Testis (tissue), 2 donors: ENCODE measurements at regions not wholly inside any gene's neighbourhood (a gene's known extent, or its start where the extent isn't known, plus 50 kb on each side); places are given as distances from the start of the nearest gene placed in this dataset.

Experiments used
- DNase-seq: peaks from one replicate; pipeline ENCODE4 v3.0.0-alpha.2; 2019
- H3K27ac ChIP-seq, 2 donors: fragments of 200-600 bp; sonication (generic); one replicate each; pipeline ENCODE4 v1.5.1; 2019
- H3K27me3 ChIP-seq: fragments of 200-600 bp; sonication (generic); one replicate; pipeline ENCODE4 v1.5.1; 2019
- H3K36me3 ChIP-seq: fragments of 200-600 bp; sonication (generic); one replicate; pipeline ENCODE4 v1.5.1; 2017; ENCODE audit warnings: low read depth; ENCODE audit errors: missing control alignments
- H3K4me1 ChIP-seq: fragments of 200-600 bp; sonication (generic); one replicate; pipeline ENCODE4 v1.5.1; 2019
- H3K4me3 ChIP-seq, 2 donors: fragments of 200-600 bp; sonication (generic); one replicate each; pipeline ENCODE4 v1.5.1; 2017 to 2019
- H3K9me3 ChIP-seq: fragments of 200-600 bp; sonication (generic); one replicate; pipeline ENCODE4 v1.5.1; 2017
- POLR2A ChIP-seq: fragments of 450-650 bp; IDR thresholded peaks from one replicate; pipeline ENCODE4 v1.6.1; 2017; ENCODE audit warnings: antibody characterized with exemption, mild to moderate bottlenecking, moderate library complexity
- WGBS, 2 donors: methylation state at CpG; one replicate each; pipeline ENCODE4 v1.1.5; 2018; 5-methylcytosine and 5-hydroxymethylcytosine counted together
- intact Hi-C: fragments of 100-400 bp; cut with DNase I; formaldehyde crosslinking; loops from one replicate; pipeline ENCODE4 v1.15.1; 2023; ENCODE audit warnings: low total_unique reads
- TF ChIP-seq, protein P1 (sequence below), 3 experiments: fragments of 450-650 bp in 2 of 3; fragments of 200-600 bp in 1 of 3; sonication (generic) in 1 of 3; IDR thresholded peaks; one replicate each; pipeline ENCODE4 v1.5.1; 2016 to 2019; ENCODE audit warnings: antibody characterized with exemption in 3 of 3, mild to moderate bottlenecking in 2 of 3, moderate library complexity in 1 of 3

DNA sequence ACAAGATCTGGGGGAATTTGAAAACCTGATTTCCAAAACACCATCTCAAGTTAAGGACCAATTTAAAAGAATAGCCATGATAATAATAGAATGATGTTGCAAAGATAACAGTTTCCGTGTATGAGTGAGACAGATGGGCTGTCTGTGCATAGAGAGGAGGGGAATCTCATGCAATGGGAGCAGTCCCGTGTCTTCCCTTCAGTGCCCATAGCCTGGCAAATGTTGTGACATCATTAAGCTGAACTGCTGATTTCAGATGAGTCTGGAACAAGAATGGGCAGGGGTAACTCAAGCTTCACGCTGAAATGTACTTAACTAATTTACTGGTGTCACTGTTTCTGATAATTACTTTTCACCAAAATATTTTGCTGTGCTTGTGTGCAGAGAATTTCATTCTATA lies 454.0 kb downstream of the FOXG1 start:
- intact Hi-C loops = loop anchor here (10.0 kb wide), 1 partner anchor 456 kb away; the partner anchor contains the start of gene FOXG1
- Histone ChIP-seq H3K4me3 (no peak overlapping the region), H3K36me3 (no peaks in the 10 kb centered on the region), H3K27ac (no peak overlapping the region), H3K9me3 (no peaks in the 10 kb centered on the region), H3K27me3 (no peaks in the 10 kb centered on the region), H3K4me1 (no peaks in the 10 kb centered on the region)
- TF ChIP-seq POLR2A = no peak
- TF ChIP-seq, protein P1, sequence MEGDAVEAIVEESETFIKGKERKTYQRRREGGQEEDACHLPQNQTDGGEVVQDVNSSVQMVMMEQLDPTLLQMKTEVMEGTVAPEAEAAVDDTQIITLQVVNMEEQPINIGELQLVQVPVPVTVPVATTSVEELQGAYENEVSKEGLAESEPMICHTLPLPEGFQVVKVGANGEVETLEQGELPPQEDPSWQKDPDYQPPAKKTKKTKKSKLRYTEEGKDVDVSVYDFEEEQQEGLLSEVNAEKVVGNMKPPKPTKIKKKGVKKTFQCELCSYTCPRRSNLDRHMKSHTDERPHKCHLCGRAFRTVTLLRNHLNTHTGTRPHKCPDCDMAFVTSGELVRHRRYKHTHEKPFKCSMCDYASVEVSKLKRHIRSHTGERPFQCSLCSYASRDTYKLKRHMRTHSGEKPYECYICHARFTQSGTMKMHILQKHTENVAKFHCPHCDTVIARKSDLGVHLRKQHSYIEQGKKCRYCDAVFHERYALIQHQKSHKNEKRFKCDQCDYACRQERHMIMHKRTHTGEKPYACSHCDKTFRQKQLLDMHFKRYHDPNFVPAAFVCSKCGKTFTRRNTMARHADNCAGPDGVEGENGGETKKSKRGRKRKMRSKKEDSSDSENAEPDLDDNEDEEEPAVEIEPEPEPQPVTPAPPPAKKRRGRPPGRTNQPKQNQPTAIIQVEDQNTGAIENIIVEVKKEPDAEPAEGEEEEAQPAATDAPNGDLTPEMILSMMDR (IDR thresholded peaks at IDR 0.05) = no peak
- DNase-seq = no peak
- 76 to 80% methylated on average over 3 of the region's 3 CpGs for WGBS, 2 donors

DNA sequence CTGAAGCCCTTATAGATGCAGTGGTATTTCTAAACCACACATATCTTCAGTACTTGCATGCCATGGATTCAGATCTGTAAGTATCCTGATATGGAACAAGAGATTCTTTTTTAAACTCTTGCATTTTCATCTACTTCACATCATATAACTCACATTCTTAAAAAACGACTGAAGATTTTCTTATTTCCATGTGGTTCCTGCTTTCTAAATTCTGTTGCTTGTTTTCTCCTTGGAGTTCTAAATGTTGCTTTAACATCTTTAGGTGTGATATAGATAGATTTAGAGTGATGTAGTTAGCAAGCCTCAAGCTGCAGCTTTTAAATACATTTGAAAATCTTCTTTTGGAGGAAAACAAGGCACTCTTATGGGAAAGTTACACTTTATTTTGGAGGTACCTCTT lies 455.4 kb downstream of the FOXG1 start:
- intact Hi-C loops = loop anchor here (10.0 kb wide), 1 partner anchor 457 kb away; the partner anchor contains the start of gene FOXG1
- Histone ChIP-seq H3K4me3 (no peak overlapping the region), H3K27me3 (no peaks in the 10 kb centered on the region), H3K9me3 (no peaks in the 10 kb centered on the region), H3K27ac (no peak overlapping the region), H3K36me3 (no peaks in the 10 kb centered on the region), H3K4me1 (no peaks in the 10 kb centered on the region)
- DNase-seq = no peak
- TF ChIP-seq, protein P1 (IDR thresholded peaks at IDR 0.05) = no peak
- no peak for TF ChIP-seq POLR2A
- WGBS, 2 donors = 47 to 68% methylated on average over 1 of the region's 1 CpG

DNA sequence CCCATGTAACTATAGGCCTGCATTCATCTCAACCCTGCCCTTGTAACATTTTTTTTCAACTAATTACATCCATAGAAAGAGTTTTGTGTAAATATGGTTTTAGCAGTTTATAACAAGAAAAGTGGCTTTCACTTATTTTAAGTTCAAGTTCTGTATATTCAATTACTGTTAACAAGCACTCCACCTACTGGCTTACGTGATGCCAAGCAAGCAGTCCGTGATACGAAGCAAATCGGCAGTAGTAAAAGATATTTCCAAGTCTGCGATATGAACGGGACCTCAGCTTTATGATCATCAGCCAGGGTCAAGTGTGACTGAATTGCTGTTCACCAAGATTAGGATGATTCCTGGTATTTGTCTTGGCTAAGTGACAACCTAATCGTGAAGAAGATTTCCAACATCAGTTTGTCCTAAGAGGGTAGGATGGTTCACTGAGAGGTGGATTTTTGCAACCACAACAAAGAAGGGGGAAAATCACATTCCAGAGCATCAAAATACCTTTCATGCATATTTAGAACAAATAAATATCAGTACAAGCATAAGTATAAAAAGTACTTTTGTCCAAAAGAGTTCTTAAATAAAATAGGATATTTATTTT lies 456.2 kb downstream of the FOXG1 start:
- Histone ChIP-seq H3K36me3 (no peaks in the 10 kb centered on the region), H3K9me3 (no peaks in the 10 kb centered on the region), H3K4me3 (no peak overlapping the region), H3K27ac (no peak overlapping the region), H3K4me1 (no peaks in the 10 kb centered on the region), H3K27me3 (no peaks in the 10 kb centered on the region)
- WGBS, 2 donors = 24 to 31% methylated on average over 7 of the region's 7 CpGs
- intact Hi-C loops = loop anchor here (10.0 kb wide), 1 partner anchor 458 kb away; the partner anchor contains the start of gene FOXG1
- DNase-seq = peak; percentile 45
- TF ChIP-seq, protein P1 (IDR thresholded peaks at IDR 0.05) = peak; percentile 9 to 42 (median 40)
- TF ChIP-seq POLR2A = no peak

DNA sequence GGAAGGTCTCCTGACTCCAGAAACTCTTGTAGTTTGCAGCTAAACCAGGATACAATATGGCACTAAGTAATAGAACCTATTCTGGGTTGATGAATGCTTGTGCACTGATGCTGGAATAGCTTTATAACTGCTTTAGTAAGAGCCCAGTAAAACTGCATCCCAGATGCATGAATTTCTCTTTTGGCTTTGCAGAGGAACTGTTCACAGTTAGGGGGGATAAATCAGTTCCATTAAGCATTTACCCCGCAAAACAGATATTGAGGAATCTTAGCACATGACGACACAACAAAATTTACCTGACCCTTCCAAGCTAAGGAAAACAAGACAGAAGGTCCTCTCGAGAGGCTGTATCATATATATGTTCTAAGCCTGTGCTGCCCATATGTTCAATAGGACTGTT lies 457.4 kb downstream of the FOXG1 start:
- H3K9me3 ChIP-seq = no peaks in the 10 kb centered on the region
- no peaks in the 10 kb centered on the region for H3K27me3 ChIP-seq
- H3K4me3 ChIP-seq = no peak overlapping the region
- no peaks in the 10 kb centered on the region for H3K4me1 ChIP-seq
- no peak overlapping the region for H3K27ac ChIP-seq
- no peak for DNase-seq
- WGBS, 2 donors = 62 to 78% methylated on average over 3 of the region's 3 CpGs
- no peaks in the 10 kb centered on the region for H3K36me3 ChIP-seq
- TF ChIP-seq, protein P1 (IDR thresholded peaks at IDR 0.05) = no peak
- TF ChIP-seq POLR2A = no peak
- intact Hi-C loops = loop anchor here (10.0 kb wide), 1 partner anchor 459 kb away; the partner anchor contains the start of gene FOXG1

DNA sequence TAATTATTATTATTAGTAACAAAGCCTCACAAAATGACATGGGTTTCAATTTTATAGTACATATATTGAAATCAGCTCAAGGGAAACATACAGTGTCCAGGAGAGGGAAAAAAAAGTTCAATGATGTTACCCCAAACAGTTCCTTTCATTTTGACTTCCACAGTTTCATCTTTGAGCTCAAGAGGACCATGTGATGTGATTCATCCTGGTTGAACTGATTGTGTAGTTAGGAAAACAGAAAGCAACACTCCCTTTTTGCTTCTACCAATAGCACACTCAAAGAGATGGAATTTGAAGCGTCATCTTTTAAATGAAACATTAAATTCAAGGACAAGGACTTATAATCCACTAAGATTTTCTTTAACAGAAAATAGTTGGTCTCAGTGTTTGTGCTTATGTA lies 461.0 kb downstream of the FOXG1 start:
- Histone ChIP-seq H3K27ac (no peak overlapping the region), H3K36me3 (no peaks in the 10 kb centered on the region), H3K4me3 (no peak overlapping the region), H3K27me3 (no peaks in the 10 kb centered on the region), H3K4me1 (no peaks in the 10 kb centered on the region), H3K9me3 (no peaks in the 10 kb centered on the region)
- intact Hi-C loops = loop anchor here (10.0 kb wide), 1 partner anchor 463 kb away; the partner anchor contains the start of gene FOXG1
- no peak for DNase-seq
- no peak for TF ChIP-seq POLR2A
- TF ChIP-seq, protein P1 (IDR thresholded peaks at IDR 0.05) = no peak
- WGBS, 2 donors = 44 to 56% methylated on average over 1 of the region's 1 CpG
